GM03348 (cell line): ENCODE measurements at regions not wholly inside any gene's neighbourhood (a gene's known extent, or its start where the extent isn't known, plus 50 kb on each side); places are given as distances from the start of the nearest gene placed in this dataset.
A peak's percentile ranks its signal among the peaks of the same experiment; 100 is the strongest.

Experiments
- DNase-seq: peaks from one replicate; pipeline ENCODE4 v3.0.0; 2012; ENCODE audit warnings: low spot score

DNA sequence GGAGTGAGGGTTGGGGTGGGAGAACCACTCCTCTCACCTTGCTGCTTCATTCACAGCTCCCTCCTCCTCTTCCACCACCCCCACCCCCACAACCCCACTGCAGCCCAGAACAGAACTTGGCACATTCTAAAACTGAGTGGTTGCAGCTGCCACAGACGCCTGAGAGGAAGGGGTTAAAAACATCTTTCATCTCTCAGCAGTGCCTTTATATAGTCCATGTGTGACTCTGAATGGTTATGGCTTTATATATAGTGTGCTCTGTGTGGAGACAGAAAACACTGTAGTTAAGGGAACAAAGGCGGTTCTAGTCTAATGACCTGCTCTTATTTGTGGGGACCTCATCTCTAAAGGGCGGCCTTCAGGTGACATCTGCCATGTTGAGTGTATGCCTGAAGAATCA, 144.8 kb downstream of the BCOR start:
- no peak for DNase-seq

DNA sequence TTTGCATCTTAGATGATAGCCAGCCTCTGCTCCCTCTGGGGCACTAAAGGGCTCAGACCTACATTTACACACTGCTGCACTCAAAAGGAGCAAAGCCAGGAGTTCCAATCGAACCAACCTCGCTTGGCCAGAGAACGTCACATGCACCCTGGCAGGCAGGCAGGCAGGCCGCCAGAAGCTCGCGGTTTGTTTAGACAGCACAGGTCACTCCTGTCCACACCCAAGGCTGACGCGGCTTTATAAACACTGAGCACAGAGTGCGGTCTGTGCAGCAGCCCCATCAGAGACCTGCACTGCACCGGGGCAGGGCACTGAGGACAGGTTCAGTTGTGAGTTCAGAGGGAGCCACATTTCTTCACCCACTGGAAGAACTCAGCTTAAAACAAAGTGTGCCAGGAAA, 143.9 kb downstream of the BCOR start:
- no peak for DNase-seq

DNA sequence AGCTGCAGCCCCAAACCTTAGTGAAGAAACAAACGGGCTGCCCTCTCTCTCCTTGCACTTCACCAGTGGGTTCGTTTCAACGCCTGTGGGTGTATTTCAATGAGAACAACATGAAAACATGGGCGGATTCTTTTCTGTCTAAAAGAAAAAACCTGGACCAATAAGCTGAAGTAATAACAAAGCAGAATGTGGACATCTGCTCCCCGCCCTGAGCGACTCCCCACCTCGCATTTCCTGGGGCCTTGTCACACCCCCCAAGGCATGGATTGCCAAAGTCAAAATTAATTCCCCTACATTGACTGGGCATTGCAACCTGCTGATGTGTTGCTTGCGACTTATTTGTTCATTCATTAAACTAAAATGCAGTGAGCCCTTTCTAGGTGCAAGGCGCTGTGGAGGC, 142.9 kb downstream of the BCOR start:
- no peak for DNase-seq

DNA sequence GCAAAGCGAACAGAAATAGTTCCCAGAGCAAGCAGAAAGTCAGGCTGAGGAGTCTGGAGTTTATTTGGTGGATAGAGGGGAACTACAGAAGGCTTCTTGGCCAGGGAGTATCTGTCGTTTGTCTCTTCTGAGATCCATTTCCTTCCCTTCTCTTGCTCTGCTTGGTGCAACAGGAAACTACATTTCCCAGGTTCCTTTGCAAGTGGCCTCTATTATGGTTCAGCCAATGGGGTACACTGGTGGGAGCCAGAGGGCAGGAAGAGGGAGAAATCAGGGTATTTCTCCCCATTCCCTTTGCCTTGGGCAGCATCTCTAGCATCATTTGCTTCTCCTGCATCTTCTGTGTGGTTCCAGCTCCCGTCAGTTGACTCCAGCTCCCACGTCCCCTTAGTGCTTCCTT, 142.1 kb downstream of the BCOR start:
- no peak for DNase-seq

DNA sequence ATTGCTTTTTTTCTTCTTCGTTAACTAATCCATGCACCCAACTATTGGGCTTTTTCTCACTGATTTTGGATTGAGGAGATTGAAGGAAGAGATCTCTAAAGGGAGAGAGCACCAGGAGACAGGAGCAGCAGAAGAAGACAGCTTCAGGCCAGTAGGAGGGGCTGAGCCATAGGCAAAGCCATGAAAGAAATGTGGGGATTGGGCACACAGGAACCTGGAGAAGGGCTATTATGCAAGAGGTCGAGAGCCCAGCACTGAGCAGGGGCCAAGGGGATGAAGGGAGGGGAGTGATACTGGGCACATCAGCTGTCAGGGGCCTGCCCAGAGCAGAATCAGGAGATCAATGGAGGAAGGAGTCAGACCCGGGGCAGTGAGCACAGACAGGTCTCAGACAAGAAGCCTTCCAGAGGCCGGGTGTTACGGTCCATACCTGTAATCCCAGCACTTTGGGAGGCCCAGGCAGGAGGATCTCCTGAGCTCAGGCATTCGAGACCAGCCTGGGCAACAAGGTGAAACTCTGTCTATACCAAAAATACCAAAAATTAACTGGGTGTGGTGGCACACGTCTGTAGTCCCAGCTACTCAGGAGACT, 140.9 kb downstream of the BCOR start:
- no peak for DNase-seq

DNA sequence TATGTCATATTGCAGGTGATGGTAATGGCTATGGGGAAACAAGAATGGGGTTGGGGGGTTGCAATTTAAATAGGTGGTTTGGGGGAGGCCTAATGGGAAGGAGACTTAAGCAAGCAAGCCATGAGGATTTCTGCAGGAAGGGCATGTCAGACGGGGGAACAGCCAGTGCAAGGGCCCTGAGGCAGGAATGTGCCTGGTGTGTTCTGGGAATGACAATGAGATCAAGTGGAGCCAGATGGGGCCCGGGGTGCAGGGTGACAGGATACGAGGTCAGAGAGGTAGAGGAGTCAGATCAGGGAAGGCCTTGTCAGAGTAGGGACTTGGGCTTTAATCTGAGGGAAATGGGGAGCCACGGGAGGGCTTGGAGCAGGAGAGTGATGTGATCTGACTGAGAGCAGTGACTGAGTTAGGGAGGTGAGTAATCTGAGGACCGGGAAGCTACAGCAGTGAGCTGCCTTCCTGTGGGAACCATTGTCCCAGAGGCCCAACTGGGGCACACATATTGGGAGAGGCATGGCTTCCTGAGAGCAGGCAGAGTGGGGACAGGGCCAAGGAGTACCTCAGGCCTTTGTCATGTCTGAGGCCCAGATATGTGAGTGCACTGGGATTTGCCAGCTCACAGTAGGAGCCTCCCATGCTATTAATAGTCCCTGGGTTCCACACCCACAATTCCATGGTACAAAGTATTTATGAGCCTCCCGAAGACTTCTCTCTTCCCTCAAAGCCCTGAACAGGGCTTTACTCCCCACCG, 139.8 kb downstream of the BCOR start:
- peak; percentile 42 for DNase-seq

DNA sequence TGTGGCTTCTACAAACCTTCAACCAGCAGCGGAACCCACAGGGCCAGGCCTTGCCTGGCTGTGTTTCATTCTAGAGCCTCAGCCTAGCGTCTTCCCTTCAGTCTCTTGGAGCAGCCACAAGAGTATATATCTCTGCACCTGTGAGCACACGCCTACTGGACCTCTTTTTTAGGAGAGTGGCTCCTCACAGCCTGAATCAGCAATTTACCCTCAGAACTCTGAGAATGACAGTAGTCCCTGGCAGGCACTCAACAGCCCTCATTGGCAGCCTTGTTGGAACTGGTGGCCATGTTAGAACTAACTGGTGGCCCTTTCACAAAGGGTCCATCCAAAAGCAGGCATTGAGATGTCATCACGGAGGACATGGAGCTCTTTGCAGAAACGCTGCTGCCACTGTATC, 138.9 kb downstream of the BCOR start:
- DNase-seq: no peak

DNA sequence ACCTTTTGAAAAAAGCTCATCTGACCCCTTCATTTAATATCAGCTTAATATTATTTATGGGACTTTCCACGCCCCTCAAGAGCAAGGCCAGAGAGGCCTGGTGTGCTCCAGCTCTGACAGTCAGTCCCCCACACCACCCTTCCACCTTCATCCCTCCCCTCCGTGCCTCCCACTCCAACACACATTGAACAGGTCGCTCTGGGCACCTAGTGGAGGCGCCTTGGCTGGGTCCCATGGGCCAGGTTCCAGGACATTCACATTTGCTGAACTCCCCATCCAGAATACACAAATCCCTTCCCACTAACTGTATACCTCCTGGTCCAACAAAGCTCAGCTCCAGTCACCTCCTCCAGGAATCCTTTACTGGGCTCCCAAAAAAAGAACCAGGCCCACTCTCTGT, 137.5 kb downstream of the BCOR start:
- DNase-seq: no peak

DNA sequence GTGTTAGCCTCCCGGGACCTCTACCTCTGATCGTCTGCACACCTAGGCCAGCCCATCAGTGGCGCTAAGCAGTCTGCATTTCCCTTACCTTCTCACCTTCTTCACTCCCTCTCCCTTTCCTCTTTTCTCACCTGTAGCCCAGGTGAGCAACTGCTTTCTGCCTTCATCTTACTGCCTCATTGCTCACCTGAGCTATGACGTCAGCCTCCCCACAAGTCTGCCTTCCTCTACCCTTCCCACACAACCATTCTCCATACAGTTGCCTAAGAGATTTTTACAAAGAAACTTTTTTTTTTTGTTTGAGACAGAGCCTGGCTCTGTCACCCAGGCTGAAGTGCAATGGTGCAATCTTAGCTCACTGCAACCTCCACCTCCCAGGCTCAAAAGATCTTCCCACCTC, 136.3 kb downstream of the BCOR start:
- DNase-seq: no peak

DNA sequence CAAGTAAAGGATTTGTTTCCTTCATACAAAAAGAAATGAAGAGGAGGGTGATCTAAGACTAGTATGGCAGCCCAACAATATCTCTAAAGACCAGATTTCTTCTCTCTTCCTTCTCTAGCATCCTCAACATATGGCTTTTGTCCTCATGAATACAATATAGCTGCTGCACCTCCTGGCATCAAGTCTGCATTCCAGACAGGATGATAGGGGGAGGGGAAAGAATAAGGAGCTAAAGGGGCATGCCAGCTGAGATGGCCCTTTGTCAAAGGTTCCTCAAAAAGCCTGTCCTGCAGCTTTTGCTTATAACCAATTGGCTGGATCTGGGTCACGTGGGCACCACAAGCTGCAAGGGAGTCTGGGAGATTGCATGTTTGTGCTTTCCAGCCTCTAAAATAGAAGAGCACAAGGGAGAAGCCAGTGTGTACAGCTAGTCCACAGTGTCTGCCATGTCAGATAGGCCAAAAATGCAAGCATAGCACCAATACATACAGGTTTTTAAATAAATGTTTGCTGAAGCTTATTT, 132.6 kb downstream of the BCOR start:
- DNase-seq: no peak

DNA sequence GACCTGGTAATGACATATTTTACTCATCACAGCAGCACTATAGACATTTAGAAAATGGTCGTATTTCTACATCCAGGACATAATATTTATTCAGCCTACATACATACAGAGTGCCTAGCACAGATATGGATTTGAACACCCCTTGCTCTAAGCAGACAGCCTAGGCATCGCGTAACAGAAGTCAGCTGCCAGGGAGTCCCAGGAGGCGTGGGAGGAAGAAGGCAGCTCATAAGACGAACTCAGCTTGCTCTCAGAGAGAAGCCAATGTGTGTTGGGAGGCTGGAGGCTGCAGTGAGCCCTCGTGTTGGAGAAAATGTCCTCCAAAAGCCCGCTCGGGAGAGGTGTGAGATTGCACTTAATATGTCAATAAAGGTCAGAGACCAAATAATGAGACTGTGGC, 131.6 kb downstream of the BCOR start:
- DNase-seq: no peak

DNA sequence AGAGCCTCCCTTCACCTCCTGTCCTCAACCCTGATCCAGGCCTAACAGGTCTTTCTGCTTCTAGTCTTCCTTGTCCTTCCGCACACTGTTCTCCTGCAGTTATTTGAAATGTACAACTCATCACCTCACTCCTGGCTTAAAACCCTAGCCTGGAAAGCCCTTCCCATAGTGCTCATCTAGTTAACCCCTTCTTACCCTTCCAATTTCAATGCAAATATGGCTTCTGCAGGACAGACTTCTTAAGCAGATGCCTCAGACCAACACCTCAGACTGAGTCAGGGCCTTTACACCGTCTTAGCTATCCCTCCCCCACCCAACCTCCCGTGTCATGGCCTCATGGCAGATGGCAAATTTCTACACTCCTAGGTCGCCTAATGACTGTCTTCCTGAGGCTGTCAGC, 130.4 kb downstream of the BCOR start:
- DNase-seq: no peak

DNA sequence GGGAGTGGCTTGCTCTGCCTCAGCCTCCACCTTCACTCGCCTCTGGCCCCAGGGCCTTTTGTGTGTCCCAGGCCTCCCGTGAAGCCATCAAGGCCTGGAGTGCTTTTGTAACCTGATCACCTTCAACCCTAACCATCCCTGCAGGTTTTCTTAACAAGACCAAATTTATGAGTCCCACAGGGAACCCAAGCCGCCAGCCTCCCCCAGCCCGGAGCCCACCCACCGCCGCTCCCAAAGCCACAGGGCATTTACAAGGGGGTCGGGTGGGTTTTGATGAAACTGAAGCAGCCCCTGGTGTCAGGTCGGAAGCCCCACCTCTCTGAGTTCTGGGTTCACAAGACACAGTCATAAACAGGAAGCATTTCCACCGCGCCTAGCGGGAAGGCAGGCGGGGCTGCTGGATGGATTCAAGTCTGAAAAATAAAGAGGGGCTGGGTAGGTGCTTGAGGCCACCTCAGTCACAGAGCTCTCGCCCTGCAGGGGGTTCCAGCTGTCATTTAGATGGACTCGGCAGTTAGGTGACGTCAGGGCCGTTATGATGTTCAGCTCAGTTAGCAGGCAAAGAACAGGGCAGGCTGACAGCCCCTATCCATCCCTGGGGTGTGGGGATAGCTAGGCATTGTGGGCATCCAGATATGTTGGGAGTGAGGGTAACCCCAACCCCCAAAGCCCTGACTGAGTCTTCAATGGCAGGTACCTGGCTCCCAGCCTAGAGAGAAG, 128.5 kb downstream of the BCOR start:
- DNase-seq: no peak

DNA sequence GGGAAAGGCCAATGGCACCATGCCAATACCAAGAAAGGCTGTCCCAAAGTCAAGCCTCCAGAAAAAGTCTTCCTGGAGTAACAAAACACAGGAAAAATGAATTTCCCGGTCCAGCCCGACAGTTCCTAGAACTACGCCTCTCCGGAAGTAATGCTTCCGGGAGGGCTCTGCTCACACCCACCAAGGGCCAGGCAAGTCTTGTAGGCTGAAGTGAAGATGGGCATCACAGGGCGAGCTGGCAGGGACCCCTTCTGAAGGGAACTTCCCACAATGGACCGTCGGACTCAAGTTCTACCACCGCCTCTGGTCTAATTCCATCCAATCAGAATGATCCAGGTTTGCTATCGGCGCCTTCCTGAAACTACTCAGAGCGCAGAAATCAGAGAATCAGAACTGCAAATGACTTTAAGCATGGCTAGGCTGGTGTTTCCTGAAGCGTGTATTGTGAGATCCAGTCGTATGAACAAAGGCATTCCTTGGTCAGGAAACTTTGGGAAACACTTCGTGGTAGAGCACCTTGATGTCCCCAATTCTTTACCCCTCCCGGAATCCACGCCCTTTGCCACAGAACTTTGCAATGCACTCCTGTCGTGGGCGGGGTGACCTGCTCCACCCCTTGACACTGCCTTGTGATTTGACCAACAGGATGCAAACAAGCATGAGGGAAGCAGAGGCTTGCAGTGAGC, 127.8 kb downstream of the BCOR start:
- no peak for DNase-seq

DNA sequence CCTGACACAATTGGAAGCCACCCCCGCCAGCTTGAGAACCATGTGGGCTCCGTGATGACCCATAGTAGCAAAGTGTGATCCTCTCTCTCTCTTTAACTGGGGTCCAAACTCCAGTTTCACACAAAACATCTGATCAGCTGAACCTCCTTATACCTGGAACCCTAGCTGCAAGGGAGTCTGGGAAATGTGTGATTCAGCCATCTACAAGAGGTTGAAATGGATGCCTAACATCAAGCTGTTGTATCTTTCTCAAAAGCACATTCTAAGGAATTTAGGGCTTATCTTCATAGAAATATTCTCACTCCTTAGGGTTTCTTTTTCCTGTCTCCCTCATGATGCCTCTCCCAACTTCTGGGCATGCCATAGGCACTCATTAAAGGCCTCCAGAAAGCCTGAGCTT, 126.0 kb downstream of the BCOR start:
- DNase-seq: no peak

DNA sequence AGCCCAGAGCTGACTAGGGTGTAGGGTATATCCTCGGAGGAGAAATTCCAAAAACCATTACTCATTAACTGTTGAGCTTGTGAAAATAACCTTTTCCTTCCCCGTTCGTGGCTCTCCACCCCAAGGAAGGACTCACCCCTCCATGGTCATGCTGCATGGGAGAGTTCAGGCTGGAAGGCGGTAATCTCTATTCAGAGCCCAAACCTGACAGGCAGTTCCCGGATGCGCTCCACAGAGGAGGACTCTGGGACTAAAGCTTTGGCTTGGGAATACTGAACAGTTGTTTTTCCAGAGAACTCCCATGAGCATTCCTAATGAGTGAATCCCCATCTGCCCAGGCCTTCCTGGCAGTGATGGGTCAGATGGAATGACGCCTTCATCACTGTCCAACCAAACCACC, 125.4 kb downstream of the BCOR start:
- peak; percentile 42 for DNase-seq

DNA sequence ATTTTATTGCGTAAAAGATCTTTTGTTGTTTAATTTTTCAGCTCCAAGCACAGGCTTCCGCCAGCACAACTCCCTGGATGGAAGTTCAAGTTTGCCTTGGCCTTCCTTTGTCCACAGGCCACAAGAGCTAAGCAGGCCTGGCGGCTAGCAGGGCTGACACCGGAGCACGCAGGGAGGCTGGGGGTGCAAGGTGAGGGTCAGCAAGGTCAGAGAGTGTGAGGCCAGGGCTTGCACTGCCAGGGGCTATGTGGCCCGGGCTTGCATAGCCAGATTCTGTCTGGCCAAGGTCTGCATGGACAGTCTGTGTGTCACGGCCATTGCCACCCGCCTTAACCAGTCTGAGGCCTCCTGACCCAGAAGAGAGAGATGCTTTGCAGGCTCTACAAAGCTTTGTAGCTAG, 123.9 kb downstream of the BCOR start:
- DNase-seq: no peak

DNA sequence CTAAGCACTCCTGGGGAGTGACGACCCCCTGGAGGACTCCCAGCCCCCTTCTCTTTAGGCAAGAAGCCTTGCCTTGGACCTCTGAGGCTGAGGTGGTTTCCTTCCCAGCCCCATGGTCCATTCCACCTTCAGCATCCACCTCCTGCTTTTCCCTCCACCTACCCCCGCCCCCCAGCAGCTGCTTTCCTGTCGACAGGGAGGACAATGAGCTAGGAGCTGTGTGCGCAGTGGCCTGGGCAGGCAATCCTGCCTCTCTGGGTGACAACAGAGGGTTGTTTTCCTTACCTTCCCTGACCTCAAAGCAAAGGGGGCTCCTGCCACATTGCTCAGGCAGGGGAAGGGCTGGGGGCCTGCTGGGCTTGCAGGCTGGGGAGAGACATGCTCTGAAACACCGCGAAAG, 123.5 kb downstream of the BCOR start:
- DNase-seq: no peak

DNA sequence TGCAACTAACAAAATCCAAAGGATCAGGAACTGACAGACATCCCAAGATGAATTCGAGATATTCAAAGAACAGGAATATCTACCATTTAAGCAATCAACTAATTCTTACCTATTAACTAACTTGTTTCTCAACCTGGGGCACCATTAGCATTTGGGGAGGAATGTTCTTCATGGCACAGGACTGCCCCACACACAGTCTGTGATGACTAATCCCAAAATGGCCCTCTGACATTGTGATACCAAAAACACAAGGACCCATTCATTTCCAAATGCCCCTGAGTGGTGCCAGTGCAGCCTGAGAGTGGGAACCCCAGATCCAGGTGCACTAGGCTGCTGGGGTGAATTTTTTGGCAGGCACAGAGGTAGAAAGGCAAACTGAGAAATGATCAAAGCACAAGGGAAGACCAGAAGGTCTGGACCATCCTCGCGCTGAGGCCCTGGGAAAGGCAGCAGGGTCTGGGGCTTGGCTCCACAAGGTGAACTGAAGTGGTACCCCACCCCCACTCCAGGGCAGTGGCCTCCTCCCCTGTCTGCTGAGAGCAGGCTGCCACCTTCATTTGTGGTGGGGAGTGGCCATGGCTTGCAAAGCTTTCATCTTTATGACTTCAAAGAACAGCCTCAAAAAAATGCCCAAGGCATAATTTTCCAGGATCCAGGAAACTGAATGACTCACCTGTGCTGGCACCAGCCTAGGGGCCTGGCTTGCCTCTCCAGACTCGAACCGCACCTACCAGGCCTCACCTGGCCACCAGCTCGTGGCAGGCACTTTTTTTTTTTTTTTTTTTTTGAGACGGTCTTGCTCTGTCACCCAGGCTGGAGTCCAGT, 122.4 kb downstream of the BCOR start:
- no peak for DNase-seq

DNA sequence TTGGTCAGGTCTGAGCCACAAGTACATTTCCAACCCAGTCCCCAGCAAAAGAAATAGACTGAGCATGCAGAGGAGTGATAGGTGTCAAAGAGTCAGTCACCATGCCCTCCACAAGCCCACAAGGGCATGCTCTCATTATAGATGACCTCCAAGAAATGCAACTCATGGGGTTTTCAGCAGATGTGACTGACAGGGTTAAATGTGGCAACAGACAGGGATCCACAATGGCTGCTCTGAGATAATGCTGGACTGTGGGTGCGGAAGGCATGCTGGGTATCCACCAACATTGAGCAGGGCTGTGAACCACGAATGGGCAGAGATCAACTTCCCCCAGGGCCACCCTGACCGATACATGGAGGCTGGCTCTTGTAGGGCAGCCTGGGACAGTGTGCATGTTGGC, 115.8 kb downstream of the BCOR start:
- no peak for DNase-seq

DNA sequence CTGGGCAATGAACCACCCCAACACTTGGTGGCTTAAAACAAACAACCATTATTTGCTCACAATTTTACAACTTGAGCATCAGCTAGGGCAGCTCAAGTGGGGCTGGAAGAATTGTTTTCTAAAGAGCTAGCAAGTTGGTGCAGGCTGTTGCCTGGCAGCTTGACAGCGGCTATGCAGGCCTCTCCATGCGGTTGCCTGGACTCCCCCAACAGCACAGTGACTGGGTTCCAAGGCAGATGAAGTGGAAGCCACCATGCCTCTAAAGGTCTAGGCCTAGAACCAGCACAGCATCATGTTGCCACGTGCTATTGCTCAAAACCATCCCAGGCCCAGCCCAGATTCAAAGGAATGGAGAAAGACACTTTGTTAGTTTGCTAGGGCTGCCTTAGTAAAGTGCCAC, 114.8 kb downstream of the BCOR start:
- no peak for DNase-seq

DNA sequence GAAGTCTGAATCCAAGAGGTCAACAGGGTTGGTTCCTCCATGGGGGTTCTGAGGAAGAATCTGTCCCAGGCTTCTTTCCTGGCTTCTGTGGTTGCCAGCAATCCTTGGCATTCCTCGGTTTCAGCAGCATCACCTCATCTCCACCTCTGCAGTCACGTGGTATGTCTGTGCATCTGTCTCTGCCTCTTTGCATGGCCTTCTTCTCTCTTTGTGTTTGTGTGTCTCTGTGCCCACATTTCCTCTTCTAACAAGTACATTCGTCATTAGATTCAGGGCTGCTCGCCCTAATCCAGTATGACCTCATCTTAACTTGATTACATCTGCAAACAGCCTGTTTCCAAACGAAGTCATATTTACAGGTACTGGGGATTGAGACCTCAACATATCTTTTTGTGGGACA, 114.0 kb downstream of the BCOR start:
- DNase-seq: no peak
